Cardiac fibroblast (primary cell): ENCODE measurements at regions not wholly inside any gene's neighbourhood (a gene's known extent, or its start where the extent isn't known, plus 50 kb on each side); places are given as distances from the start of the nearest gene placed in this dataset.
A peak's percentile ranks its signal among the peaks of the same experiment; 100 is the strongest.
"Not testable (repeated sequence)": the region's sequence is repeated elsewhere in the genome, so short reads cannot be mapped to it uniquely, and the experiment has no call there.

Experiments
- DNase-seq, 2 donors: peaks; one replicate each; pipeline versions ENCODE4 v3.0.0 to v3.0.0-alpha.2; 2010; ENCODE audit warnings: low read depth in 2 of 2
- H3K4me3 ChIP-seq, 2 donors: replicated peaks in 1 of 2; 1 replicate in 1 of 2; 2 replicates in 1 of 2; pipeline ENCODE4 v1.5.1; 2011; ENCODE audit warnings: low read depth in 2 of 2, low read length in 2 of 2, mild to moderate bottlenecking in 2 of 2, moderate library complexity in 1 of 2
- CTCF ChIP-seq: IDR thresholded peaks from one replicate; pipeline ENCODE4 v1.5.1; 2011; ENCODE audit warnings: low read depth, mild to moderate bottlenecking, low read length, inconsistent platforms

- no peak overlapping the region for H3K4me3 ChIP-seq
- DNase-seq = no peak
- TF ChIP-seq CTCF = no peak
Observed at GRCh38 chr5:112574536-112574935, 155.5 kb upstream of the EPB41L4A start.

GRCh38 chr5:112576298-112576925 lies 157.3 kb upstream of the EPB41L4A start:
- H3K4me3 ChIP-seq = no peak overlapping the region
- peak in 1 of 2 donors; percentile 51 for DNase-seq
- no peak for TF ChIP-seq CTCF

- DNase-seq = no peak
- no peak overlapping the region for H3K4me3 ChIP-seq
- TF ChIP-seq CTCF = no peak
Observed at GRCh38 chr5:112579599-112580170, 158.0 kb upstream of the APC start.

GRCh38 chr5:112581811-112582320 lies 155.8 kb upstream of the APC start:
- no peak for TF ChIP-seq CTCF
- no peak overlapping the region for H3K4me3 ChIP-seq
- DNase-seq = no peak

GRCh38 chr5:112583166-112583565 lies 154.5 kb upstream of the APC start:
- no peak for TF ChIP-seq CTCF
- H3K4me3 ChIP-seq = no peak overlapping the region
- DNase-seq = no peak

- no peak for DNase-seq
- H3K4me3 ChIP-seq = no peak overlapping the region
- TF ChIP-seq CTCF = no peak
Observed at GRCh38 chr5:112584781-112585180, 152.9 kb upstream of the APC start.

GRCh38 chr5:112586596-112587062 lies 151.1 kb upstream of the APC start:
- no peak for DNase-seq
- no peak overlapping the region for H3K4me3 ChIP-seq
- TF ChIP-seq CTCF = no peak

- not testable (repeated sequence) for H3K4me3 ChIP-seq, DNase-seq
Observed at GRCh38 chr5:112590858-112591257, 146.8 kb upstream of the APC start.
